ENCODE measurements at regions not wholly inside any gene's neighbourhood (a gene's known extent, or its start where the extent isn't known, plus 50 kb on each side); places are given as distances from the start of the nearest gene placed in this dataset.

GRCh38 chr14:87879389-87879788, 113.6 kb downstream of the GALC start:
- no peak for DNase-seq

- DNase-seq: no peak
These were observed 114.0 kb downstream of the GALC start for GRCh38 chr14:87878959-87879358.

GRCh38 chr14:87877877-87878276, 115.1 kb downstream of the GALC start:
- DNase-seq: no peak

GRCh38 chr14:87874676-87875075, 118.3 kb downstream of the GALC start:
- no peak for DNase-seq

GRCh38 chr14:87873741-87874140, 119.2 kb downstream of the GALC start:
- DNase-seq: no peak

- no peak for DNase-seq
These were observed 123.1 kb downstream of the GALC start for GRCh38 chr14:87869619-87870583.

GRCh38 chr14:87868920-87869319, 124.1 kb downstream of the GALC start:
- no peak for DNase-seq

GRCh38 chr14:87866116-87866515, 126.9 kb downstream of the GALC start:
- DNase-seq: no peak

- no peak for DNase-seq
These were observed 128.4 kb downstream of the GALC start for GRCh38 chr14:87864356-87865270.

- no peak for DNase-seq
These were observed 129.9 kb downstream of the GALC start for GRCh38 chr14:87863047-87863446.

- no peak for DNase-seq
These were observed 140.9 kb downstream of the GALC start for GRCh38 chr14:87852107-87852506.

- DNase-seq: no peak
These were observed 141.8 kb downstream of the GALC start for GRCh38 chr14:87851190-87851589.

- peak; percentile 30 for DNase-seq
These were observed 145.7 kb downstream of the GALC start for GRCh38 chr14:87847216-87847755.

- DNase-seq: no peak
These were observed 152.1 kb downstream of the GALC start for GRCh38 chr14:87840906-87841305.

GRCh38 chr14:87838931-87839330, 154.1 kb downstream of the GALC start:
- no peak for DNase-seq

- DNase-seq: no peak
These were observed 155.7 kb downstream of the GALC start for GRCh38 chr14:87837296-87837695.

- DNase-seq: no peak
These were observed 158.4 kb downstream of the GALC start for GRCh38 chr14:87834594-87834993.

- no peak for DNase-seq
These were observed 160.0 kb downstream of the GALC start for GRCh38 chr14:87833026-87833425.

- no peak for DNase-seq
These were observed 162.4 kb downstream of the GALC start for GRCh38 chr14:87830443-87831096.

GRCh38 chr14:87829543-87829942, 163.4 kb downstream of the GALC start:
- no peak for DNase-seq

GRCh38 chr14:87824266-87824665, 168.7 kb downstream of the GALC start:
- no peak for DNase-seq

- no peak for DNase-seq
These were observed 176.6 kb downstream of the GALC start for GRCh38 chr14:87816416-87816815.
